Chondrocyte (in vitro differentiated cells): ENCODE measurements at regions not wholly inside any gene's neighbourhood (a gene's known extent, or its start where the extent isn't known, plus 50 kb on each side); places are given as distances from the start of the nearest gene placed in this dataset.
"Not testable (repeated sequence)": the region's sequence is repeated elsewhere in the genome, so short reads cannot be mapped to it uniquely, and the experiment has no call there.

Experiments
- DNase-seq: peaks from one replicate; pipeline ENCODE4 v3.0.0; 2021; ENCODE audit warnings: mixed read lengths, low spot score
- H3K27ac Mint-ChIP-seq: one replicate; pipeline ENCODE4 v1.8.0; 2021; ENCODE audit warnings: mild to moderate bottlenecking, moderate library complexity, mixed read lengths; ENCODE audit not compliant: unreplicated experiment
- H3K27me3 Mint-ChIP-seq: 2 replicates; pipeline ENCODE4 v1.8.0; 2021; ENCODE audit warnings: low read depth, mixed read lengths
- H3K36me3 Mint-ChIP-seq: 2 replicates; pipeline ENCODE4 v1.8.0; 2021; ENCODE audit warnings: low read depth, mixed read lengths
- H3K4me1 Mint-ChIP-seq: 2 replicates; pipeline ENCODE4 v1.8.0; 2021; ENCODE audit warnings: low read depth, mild to moderate bottlenecking, mixed read lengths
- H3K4me3 Mint-ChIP-seq: one replicate; pipeline ENCODE4 v1.8.0; 2021; ENCODE audit warnings: mild to moderate bottlenecking, moderate library complexity, mixed read lengths; ENCODE audit not compliant: unreplicated experiment
- H3K9me3 Mint-ChIP-seq: 2 replicates; pipeline ENCODE4 v1.8.0; 2021; ENCODE audit warnings: low read depth, mixed read lengths
- CTCF ChIP-seq: fragments of 200-600 bp; sonication (generic); IDR thresholded peaks from 2 replicates; pipeline ENCODE4 v1.5.0; 2021; ENCODE audit warnings: antibody characterized with exemption, mild to moderate bottlenecking, moderate library complexity

GRCh38 chr5:15366676-15367391 lies 133.1 kb upstream of the FBXL7 start:
- Mint-ChIP-seq H3K27ac (no peak overlapping the region), H3K36me3 (no peaks in the 10 kb centered on the region)
- no peak for DNase-seq

GRCh38 chr5:15365070-15365469 lies 134.9 kb upstream of the FBXL7 start:
- no peak for DNase-seq
- no peak overlapping the region for H3K27ac Mint-ChIP-seq
- no peak overlapping the region for H3K4me3 Mint-ChIP-seq

More at GRCh38 chr5:15366676-15367391, 133.1 kb upstream of the FBXL7 start:
- no peak for TF ChIP-seq CTCF
- peaks cover 15% of the 10 kb centered on the region for H3K27me3 Mint-ChIP-seq
- H3K4me3 Mint-ChIP-seq: no peak overlapping the region
- H3K4me1 Mint-ChIP-seq: peaks cover 4% of the 10 kb centered on the region
- H3K9me3 Mint-ChIP-seq: no peaks in the 10 kb centered on the region

GRCh38 chr5:15363601-15364000 lies 136.4 kb upstream of the FBXL7 start:
- TF ChIP-seq CTCF: no peak
- no peak overlapping the region for H3K4me3 Mint-ChIP-seq
- H3K27me3 Mint-ChIP-seq: peaks cover 36% of the 10 kb centered on the region

More at GRCh38 chr5:15365070-15365469, 134.9 kb upstream of the FBXL7 start:
- peaks cover 4% of the 10 kb centered on the region for H3K4me1 Mint-ChIP-seq
- TF ChIP-seq CTCF: no peak
- no peaks in the 10 kb centered on the region for H3K36me3 Mint-ChIP-seq
- peaks cover 22% of the 10 kb centered on the region for H3K27me3 Mint-ChIP-seq
- H3K9me3 Mint-ChIP-seq: peaks cover 5% of the 10 kb centered on the region

GRCh38 chr5:15357092-15357453 lies 142.9 kb upstream of the FBXL7 start:
- not testable (repeated sequence) for H3K27ac Mint-ChIP-seq, H3K4me3 Mint-ChIP-seq, H3K36me3 Mint-ChIP-seq, DNase-seq
- Mint-ChIP-seq H3K9me3 (peaks cover 12% of the 10 kb centered on the region), H3K27me3 (peaks cover 32% of the 10 kb centered on the region), H3K4me1 (peaks cover 10% of the 10 kb centered on the region)

More at GRCh38 chr5:15363601-15364000, 136.4 kb upstream of the FBXL7 start:
- peaks cover 4% of the 10 kb centered on the region for H3K4me1 Mint-ChIP-seq
- H3K36me3 Mint-ChIP-seq: no peaks in the 10 kb centered on the region
- peaks cover 7% of the 10 kb centered on the region for H3K9me3 Mint-ChIP-seq
- no peak overlapping the region for H3K27ac Mint-ChIP-seq
- DNase-seq: no peak

- H3K27ac Mint-ChIP-seq, H3K36me3 Mint-ChIP-seq, DNase-seq, H3K4me3 Mint-ChIP-seq: not testable (repeated sequence)
- H3K4me1 Mint-ChIP-seq: peaks cover 10% of the 10 kb centered on the region
- peaks cover 32% of the 10 kb centered on the region for H3K27me3 Mint-ChIP-seq
- peaks cover 12% of the 10 kb centered on the region for H3K9me3 Mint-ChIP-seq
Measured at GRCh38 chr5:15356308-15357091, 143.5 kb upstream of the FBXL7 start.

- no peak overlapping the region for H3K4me3 Mint-ChIP-seq
- peaks cover 15% of the 10 kb centered on the region for H3K27me3 Mint-ChIP-seq
- no peak for TF ChIP-seq CTCF
- peaks cover 7% of the 10 kb centered on the region for H3K9me3 Mint-ChIP-seq
- H3K36me3 Mint-ChIP-seq: no peaks in the 10 kb centered on the region
- peaks cover 10% of the 10 kb centered on the region for H3K4me1 Mint-ChIP-seq
- DNase-seq: no peak
- no peak overlapping the region for H3K27ac Mint-ChIP-seq
Measured at GRCh38 chr5:15354021-15354420, 146.0 kb upstream of the FBXL7 start.
